ENCODE measurements at regions not wholly inside any gene's neighbourhood (a gene's known extent, or its start where the extent isn't known, plus 50 kb on each side); places are given as distances from the start of the nearest gene placed in this dataset.
"Not testable (repeated sequence)": the region's sequence is repeated elsewhere in the genome, so short reads cannot be mapped to it uniquely, and the experiment has no call there.

DNA sequence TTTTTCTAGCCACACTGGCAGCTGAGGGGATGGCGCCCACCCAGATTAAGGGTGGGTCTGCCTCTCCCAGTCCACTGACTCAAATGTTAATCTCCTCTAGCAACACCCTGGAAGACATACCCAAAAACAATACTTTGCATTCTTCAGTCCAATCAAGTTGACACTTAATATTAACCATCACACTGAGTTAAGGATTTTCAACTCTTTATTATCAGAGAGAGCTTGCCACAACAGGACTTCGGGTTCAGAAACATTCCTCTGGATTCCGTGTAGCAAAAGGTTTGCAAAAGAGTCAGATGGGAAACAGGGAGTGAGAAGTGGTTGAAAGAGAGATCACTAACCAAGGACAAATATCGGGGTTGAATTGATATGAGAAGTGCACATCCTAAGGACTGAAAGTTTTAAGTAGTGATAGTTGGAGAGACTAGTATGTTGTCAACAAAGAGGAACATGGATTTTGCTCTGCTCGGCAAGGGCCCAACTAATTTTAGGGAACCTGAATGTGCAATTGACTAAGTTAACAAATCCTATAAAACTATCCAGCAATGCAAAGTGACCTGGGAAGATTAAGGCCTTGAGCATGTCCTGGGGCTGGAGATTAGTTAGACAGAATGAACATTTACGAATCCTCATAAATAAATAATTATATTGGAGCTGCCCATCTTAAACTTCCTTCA lies 137.0 kb upstream of the TENT5A start:
- Histone ChIP-seq H3K9me3 (no peaks in the 10 kb centered on the region), H3K36me3 (no peaks in the 10 kb centered on the region), H3K4me1 (no peaks in the 10 kb centered on the region), H3K4me3 (no peak overlapping the region), H3K27me3 (no peaks in the 10 kb centered on the region), H3K27ac (no peak overlapping the region)
- no peak for DNase-seq
- WGBS, 2 donors = 55 to 58% methylated on average over 6 of the region's 6 CpGs
- TF ChIP-seq POLR2A (IDR thresholded peaks at IDR 0.05) = no peak
- TF ChIP-seq, protein P1, sequence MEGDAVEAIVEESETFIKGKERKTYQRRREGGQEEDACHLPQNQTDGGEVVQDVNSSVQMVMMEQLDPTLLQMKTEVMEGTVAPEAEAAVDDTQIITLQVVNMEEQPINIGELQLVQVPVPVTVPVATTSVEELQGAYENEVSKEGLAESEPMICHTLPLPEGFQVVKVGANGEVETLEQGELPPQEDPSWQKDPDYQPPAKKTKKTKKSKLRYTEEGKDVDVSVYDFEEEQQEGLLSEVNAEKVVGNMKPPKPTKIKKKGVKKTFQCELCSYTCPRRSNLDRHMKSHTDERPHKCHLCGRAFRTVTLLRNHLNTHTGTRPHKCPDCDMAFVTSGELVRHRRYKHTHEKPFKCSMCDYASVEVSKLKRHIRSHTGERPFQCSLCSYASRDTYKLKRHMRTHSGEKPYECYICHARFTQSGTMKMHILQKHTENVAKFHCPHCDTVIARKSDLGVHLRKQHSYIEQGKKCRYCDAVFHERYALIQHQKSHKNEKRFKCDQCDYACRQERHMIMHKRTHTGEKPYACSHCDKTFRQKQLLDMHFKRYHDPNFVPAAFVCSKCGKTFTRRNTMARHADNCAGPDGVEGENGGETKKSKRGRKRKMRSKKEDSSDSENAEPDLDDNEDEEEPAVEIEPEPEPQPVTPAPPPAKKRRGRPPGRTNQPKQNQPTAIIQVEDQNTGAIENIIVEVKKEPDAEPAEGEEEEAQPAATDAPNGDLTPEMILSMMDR (IDR thresholded peaks at IDR 0.05) = no peak
- intact Hi-C loops (cut with DNase I) = no loop called here

DNA sequence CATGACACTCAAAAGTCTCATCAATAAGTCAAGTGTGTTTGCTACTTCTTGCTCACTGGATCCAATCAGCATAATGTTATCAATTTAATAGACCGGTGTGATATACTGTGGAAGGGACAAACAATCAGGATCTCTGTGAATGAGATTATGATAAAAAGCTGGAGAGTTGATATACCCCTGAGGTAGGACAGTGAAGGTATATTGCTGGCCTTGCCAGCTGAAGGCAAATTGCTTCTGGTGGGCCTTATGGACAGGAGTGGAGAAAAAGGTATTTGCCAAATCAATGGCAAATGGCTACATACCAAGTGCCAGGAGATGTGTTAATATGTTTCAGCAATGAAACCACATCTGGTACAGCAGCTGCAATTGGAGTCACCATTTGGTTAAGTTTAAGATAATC lies 134.4 kb upstream of the TENT5A start:
- WGBS, 2 donors = 91 to 100% methylated on average over 1 of the region's 1 CpG
- DNase-seq; H3K4me1 ChIP-seq; H3K9me3 ChIP-seq; H3K4me3 ChIP-seq; intact Hi-C loops (cut with DNase I); H3K27ac ChIP-seq; H3K27me3 ChIP-seq; H3K36me3 ChIP-seq: not testable (repeated sequence)

DNA sequence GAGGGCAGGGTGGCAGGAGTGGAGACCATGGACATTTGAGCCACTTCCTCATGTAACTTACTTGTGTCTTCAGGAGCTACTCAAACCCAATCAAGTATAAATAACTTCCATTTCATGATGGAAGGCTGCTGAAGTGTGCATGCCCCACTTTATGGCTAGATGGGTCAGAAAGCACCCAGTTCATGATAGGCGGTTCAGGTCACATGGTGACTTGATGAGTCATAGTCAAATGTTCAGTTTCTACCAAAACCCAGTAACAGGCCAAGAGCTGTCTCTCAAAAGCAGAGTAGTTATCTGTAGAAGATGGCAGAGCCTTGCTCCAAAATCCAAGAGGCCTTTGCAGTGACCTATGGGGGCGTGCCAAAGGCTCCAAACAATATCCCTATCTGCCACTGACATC lies 133.7 kb upstream of the TENT5A start:
- H3K36me3 ChIP-seq = no peaks in the 10 kb centered on the region
- 62 to 83% methylated on average over 2 of the region's 2 CpGs for WGBS, 2 donors
- no peaks in the 10 kb centered on the region for H3K27me3 ChIP-seq
- H3K4me1 ChIP-seq = no peaks in the 10 kb centered on the region
- no peaks in the 10 kb centered on the region for H3K9me3 ChIP-seq
- no peak for TF ChIP-seq POLR2A (IDR thresholded peaks at IDR 0.05)
- TF ChIP-seq, protein P1 (IDR thresholded peaks at IDR 0.05) = no peak
- intact Hi-C loops (cut with DNase I) = no loop called here
- H3K4me3 ChIP-seq = no peak overlapping the region
- DNase-seq = no peak
- no peak overlapping the region for H3K27ac ChIP-seq

DNA sequence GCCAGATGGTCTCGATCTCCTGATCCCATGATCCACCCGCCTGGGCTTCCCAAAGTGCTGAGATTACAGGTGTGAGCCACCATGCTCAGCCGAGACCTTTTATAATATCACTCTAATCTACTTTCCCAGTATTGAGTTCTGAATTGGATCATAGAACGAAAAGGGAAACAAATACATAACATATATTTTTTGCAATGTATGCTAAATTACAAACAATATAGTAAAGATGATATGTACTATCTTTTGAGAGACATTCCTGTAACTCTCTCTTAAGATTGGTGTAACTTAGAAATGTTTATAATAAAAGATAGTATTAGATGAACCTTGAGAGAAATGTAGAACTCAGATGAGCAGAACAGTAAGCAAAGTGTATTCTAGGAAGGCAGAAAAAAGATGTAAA lies 129.2 kb upstream of the TENT5A start:
- intact Hi-C loops (cut with DNase I) = no loop called here
- WGBS, 2 donors = 83 to 89% methylated on average over 4 of the region's 4 CpGs
- DNase-seq = no peak

DNA sequence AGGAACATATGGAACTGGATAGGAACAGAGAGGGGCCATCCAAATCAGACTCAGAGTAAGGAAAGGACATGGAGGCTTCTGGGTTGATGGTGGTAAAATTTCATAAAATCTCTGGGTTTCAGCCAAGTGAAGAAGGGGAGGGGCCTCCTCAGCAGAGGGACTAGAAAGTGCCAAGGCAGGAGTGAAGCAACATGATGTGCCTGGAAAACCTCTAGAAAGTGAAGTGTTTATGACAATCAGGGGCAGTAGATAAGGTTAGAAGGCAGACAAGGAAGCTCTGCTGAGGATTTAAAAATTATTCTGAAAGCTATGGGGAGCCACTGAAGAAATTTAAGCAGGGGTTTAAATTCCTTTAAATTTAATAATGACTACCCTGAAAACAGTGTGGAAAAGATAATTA lies 126.0 kb upstream of the TENT5A start:
- Histone ChIP-seq H3K4me1 (no peaks in the 10 kb centered on the region), H3K27ac (no peak overlapping the region), H3K27me3 (no peaks in the 10 kb centered on the region), H3K36me3 (no peaks in the 10 kb centered on the region), H3K9me3 (no peaks in the 10 kb centered on the region), H3K4me3 (no peak overlapping the region)
- TF ChIP-seq POLR2A (IDR thresholded peaks at IDR 0.05) = no peak
- intact Hi-C loops (cut with DNase I) = no loop called here
- DNase-seq = no peak

More for the DNA sequence above, 129.2 kb upstream of the TENT5A start:
- no peaks in the 10 kb centered on the region for H3K9me3 ChIP-seq
- H3K27ac ChIP-seq = no peak overlapping the region
- no peaks in the 10 kb centered on the region for H3K36me3 ChIP-seq
- no peak overlapping the region for H3K4me3 ChIP-seq
- no peaks in the 10 kb centered on the region for H3K4me1 ChIP-seq
- TF ChIP-seq POLR2A (IDR thresholded peaks at IDR 0.05) = no peak
- TF ChIP-seq, protein P1 (IDR thresholded peaks at IDR 0.05) = no peak
- H3K27me3 ChIP-seq = no peaks in the 10 kb centered on the region

DNA sequence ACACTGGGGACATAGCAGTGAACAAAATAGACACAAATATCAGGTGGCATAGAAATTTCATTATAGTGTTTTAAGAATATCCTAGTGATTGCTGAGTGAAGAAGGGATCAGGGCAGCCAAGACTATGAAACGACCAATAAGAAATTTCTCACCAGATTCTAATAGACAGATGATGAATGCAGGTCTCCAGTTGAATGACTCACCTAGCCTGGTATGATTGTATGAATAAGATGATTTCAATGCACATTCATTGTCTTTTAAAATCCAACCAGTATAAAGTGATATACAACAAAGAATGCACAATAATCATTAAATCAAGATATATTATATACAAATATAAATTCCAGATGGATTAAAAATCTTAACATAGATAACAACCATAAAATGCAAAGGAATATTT lies 124.5 kb upstream of the TENT5A start:
- Histone ChIP-seq H3K36me3 (no peaks in the 10 kb centered on the region), H3K4me3 (no peak overlapping the region), H3K4me1 (no peaks in the 10 kb centered on the region), H3K27ac (no peak overlapping the region), H3K27me3 (no peaks in the 10 kb centered on the region), H3K9me3 (no peaks in the 10 kb centered on the region)
- WGBS, 2 donors = 42 to 56% methylated on average over 1 of the region's 1 CpG
- intact Hi-C loops (cut with DNase I) = no loop called here
- TF ChIP-seq, protein P1 (IDR thresholded peaks at IDR 0.05) = no peak
- no peak for TF ChIP-seq POLR2A (IDR thresholded peaks at IDR 0.05)
- no peak for DNase-seq

Measured in esophagus squamous epithelium (tissue), 5 donors.